Left ventricle myocardium inferior (tissue), 1 donor: ENCODE measurements at regions not wholly inside any gene's neighbourhood (a gene's known extent, or its start where the extent isn't known, plus 50 kb on each side); places are given as distances from the start of the nearest gene placed in this dataset.

ENCODE experiments used
- DNase-seq: peaks from one replicate; pipeline ENCODE4 v3.0.0-alpha.2; 2020
- H3K27ac ChIP-seq: fragments of 200-600 bp; replicated peaks from 2 replicates; pipeline ENCODE4 v1.8.0; 2021
- H3K27me3 ChIP-seq: fragments of 200-600 bp; 2 replicates; pipeline ENCODE4 v1.8.0; 2021; ENCODE audit warnings: low read depth
- H3K36me3 ChIP-seq: fragments of 200-600 bp; 2 replicates; pipeline ENCODE4 v1.8.0; 2021
- H3K4me1 ChIP-seq: fragments of 200-600 bp; 2 replicates; pipeline ENCODE4 v1.8.0; 2021
- H3K4me3 ChIP-seq: fragments of 200-600 bp; 2 replicates; pipeline ENCODE4 v1.8.0; 2021; ENCODE audit warnings: mild to moderate bottlenecking, moderate library complexity
- H3K9me3 ChIP-seq: fragments of 200-600 bp; replicated peaks from 2 replicates; pipeline ENCODE4 v1.8.0; 2021
- intact Hi-C: fragments of 100-400 bp; cut with micrococcal nuclease; formaldehyde crosslinking; loops from one replicate; pipeline ENCODE4 v1.11.0; 2022
- TF ChIP-seq, protein P1 (sequence below): fragments of 200-600 bp; IDR thresholded peaks from 2 replicates; pipeline ENCODE4 v1.8.0; 2021; ENCODE audit warnings: antibody characterized with exemption, mild to moderate bottlenecking, borderline replicate concordance
- donor health status: DM: no; HTN: yes; CAD: no; lungs with severe emphysema.

DNA sequence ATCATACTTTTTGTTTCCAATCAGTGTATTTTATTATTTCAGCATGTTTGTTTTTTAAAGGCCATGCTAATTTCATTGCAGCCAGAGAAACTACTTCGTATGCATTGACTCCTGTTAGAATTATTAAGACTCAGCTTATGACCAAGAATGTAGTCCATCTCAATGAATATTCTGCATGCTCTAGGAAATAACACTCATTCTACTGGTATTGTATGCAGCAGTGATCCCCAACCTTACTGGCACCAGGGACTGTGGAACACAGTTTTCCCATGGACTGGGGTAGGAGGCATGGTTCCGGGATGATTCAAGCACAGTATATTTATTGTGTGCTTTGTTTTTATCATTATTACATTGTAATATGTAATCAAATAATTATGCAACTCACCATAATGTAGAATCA lies 356.9 kb downstream of the DSEL start:
- Histone ChIP-seq H3K27me3 (no peaks in the 10 kb centered on the region), H3K36me3 (no peaks in the 10 kb centered on the region)
- intact Hi-C loops: no loop called here

DNA sequence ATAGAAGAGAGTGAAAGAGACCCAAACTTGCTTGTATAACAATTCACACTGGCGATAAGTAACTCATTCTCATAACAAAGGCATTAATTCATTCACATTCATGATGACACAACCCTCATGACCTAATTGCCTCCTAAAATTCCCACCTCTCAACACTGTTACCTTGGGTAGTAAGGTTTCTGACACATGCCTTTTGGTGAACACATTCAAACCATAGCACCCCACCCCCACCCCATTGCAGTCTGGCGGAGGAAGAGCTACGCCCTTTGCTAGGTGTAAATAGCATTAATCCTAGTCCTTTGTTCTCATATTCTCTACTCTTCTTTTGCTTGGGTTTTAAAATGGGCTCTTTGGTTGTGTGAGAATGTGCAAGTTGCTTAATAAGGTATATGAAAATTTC lies 361.5 kb downstream of the DSEL start:
- TF ChIP-seq, protein P1, sequence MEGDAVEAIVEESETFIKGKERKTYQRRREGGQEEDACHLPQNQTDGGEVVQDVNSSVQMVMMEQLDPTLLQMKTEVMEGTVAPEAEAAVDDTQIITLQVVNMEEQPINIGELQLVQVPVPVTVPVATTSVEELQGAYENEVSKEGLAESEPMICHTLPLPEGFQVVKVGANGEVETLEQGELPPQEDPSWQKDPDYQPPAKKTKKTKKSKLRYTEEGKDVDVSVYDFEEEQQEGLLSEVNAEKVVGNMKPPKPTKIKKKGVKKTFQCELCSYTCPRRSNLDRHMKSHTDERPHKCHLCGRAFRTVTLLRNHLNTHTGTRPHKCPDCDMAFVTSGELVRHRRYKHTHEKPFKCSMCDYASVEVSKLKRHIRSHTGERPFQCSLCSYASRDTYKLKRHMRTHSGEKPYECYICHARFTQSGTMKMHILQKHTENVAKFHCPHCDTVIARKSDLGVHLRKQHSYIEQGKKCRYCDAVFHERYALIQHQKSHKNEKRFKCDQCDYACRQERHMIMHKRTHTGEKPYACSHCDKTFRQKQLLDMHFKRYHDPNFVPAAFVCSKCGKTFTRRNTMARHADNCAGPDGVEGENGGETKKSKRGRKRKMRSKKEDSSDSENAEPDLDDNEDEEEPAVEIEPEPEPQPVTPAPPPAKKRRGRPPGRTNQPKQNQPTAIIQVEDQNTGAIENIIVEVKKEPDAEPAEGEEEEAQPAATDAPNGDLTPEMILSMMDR: no peak
- no peak for DNase-seq
- no peaks in the 10 kb centered on the region for H3K27me3 ChIP-seq
- intact Hi-C loops: no loop called here
- no peak overlapping the region for H3K4me3 ChIP-seq
- H3K36me3 ChIP-seq: no peaks in the 10 kb centered on the region
- no peak overlapping the region for H3K27ac ChIP-seq
- H3K9me3 ChIP-seq: no peaks in the 10 kb centered on the region
- no peaks in the 10 kb centered on the region for H3K4me1 ChIP-seq

More for the DNA sequence above, 356.9 kb downstream of the DSEL start:
- Histone ChIP-seq H3K9me3 (no peaks in the 10 kb centered on the region), H3K4me3 (no peak overlapping the region), H3K4me1 (no peaks in the 10 kb centered on the region), H3K27ac (no peak overlapping the region)
- TF ChIP-seq, protein P1: no peak
- DNase-seq: no peak

DNA sequence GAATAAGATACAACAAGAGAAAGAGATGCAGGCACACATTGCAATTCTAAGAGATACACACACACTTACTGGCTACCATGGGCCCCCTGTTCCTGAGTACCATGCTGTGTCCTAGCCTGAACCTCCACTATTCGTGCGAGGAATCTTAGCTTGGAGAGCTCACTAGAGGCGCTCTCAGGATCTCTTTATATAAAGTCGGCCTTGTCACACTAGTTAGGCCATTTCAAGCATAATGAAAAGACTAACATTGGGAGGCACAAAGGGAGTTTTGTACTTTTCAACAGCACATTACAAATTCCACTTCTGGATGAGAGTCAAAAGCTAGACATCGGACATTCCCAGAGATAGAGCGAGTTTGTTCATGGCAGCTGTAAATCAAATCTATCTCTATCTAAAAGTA lies 365.2 kb downstream of the DSEL start:
- Histone ChIP-seq H3K4me1 (no peaks in the 10 kb centered on the region), H3K9me3 (no peaks in the 10 kb centered on the region), H3K36me3 (no peaks in the 10 kb centered on the region), H3K27me3 (no peaks in the 10 kb centered on the region), H3K4me3 (no peak overlapping the region), H3K27ac (no peak overlapping the region)
- TF ChIP-seq, protein P1: no peak
- intact Hi-C loops: no loop called here
- DNase-seq: no peak

DNA sequence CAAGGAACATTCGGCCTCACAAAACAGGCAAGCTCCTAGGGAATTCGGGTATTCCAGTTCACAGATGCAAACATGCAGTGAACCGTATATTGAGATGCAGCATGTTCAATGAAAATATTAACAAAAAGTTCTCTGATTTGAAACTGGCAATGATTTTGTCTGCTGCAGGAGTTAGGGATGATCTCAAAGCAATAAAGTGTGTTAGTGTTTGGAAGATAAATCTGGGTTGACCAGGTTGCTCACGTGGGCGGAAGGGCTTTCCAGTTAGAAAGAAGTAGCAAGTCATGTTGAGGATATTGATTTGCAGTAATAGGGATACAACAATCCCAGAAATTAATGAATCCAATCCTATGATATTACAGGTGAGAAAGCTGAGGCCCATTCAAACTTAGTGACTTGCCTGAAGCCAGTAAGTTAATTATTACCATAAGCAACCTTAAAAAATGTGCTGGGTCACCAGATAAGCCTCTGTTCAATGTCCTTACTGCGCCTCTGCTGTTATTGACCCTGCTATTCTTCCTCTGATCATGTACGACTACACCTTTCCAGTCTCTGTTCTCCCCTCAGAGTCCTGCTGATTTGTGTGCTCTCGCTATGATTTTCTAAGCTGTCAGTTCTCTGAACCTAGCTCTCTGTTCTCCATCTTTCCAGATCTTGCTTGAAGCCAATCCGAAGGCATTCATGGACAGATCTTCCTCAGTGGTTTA lies 370.8 kb downstream of the DSEL start:
- H3K36me3 ChIP-seq: no peaks in the 10 kb centered on the region
- no peaks in the 10 kb centered on the region for H3K27me3 ChIP-seq
- no peaks in the 10 kb centered on the region for H3K9me3 ChIP-seq
- DNase-seq: no peak
- H3K27ac ChIP-seq: no peak overlapping the region
- intact Hi-C loops: no loop called here
- no peaks in the 10 kb centered on the region for H3K4me1 ChIP-seq
- H3K4me3 ChIP-seq: no peak overlapping the region
- TF ChIP-seq, protein P1: no peak

DNA sequence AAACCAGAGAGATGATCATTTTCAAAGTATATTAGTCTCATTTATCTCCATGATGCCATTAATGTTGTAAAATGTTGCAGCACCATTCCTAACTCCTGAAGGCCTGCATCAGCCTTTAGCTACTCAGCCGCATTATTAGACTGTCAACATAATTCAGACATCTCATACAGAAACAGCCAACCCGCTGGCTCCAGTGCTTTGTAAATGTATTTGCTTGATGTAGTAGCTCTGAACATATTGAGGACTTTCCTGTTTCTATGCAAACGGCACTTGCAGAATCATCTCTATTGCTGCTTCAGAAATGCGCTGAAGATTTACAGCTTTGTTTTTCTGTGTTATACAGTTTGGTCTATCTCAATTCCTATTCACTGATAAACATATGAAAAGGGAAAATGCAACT lies 372.2 kb downstream of the DSEL start:
- Histone ChIP-seq H3K9me3 (no peaks in the 10 kb centered on the region), H3K27me3 (no peaks in the 10 kb centered on the region), H3K27ac (no peak overlapping the region), H3K4me3 (no peak overlapping the region), H3K4me1 (no peaks in the 10 kb centered on the region), H3K36me3 (no peaks in the 10 kb centered on the region)
- DNase-seq: no peak
- TF ChIP-seq, protein P1: no peak
- intact Hi-C loops: no loop called here

DNA sequence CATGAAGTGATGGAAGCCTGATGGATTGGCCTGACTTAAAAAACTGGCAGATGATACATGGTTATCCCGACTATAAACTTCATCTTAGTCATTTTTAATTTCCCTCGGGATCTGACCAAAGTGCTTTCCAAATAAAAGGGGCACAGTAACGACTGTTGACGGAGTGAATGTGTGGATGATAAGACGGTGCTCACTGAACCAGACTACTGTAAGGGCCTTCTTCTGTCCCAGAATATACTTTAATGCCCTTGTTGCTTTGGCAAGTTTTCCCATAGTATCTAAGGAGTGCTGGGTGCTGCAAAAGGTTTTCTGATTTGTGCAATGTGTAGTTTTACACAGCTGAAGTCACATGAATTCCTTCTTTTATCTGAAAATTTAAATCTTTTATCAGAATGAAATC lies 373.5 kb downstream of the DSEL start:
- no peak for DNase-seq
- Histone ChIP-seq H3K27me3 (no peaks in the 10 kb centered on the region), H3K4me1 (no peaks in the 10 kb centered on the region), H3K27ac (no peak overlapping the region), H3K36me3 (no peaks in the 10 kb centered on the region), H3K9me3 (no peaks in the 10 kb centered on the region), H3K4me3 (no peak overlapping the region)
- intact Hi-C loops: no loop called here
- TF ChIP-seq, protein P1: no peak
